OCI-LY3 (cell line): ENCODE measurements at regions not wholly inside any gene's neighbourhood (a gene's known extent, or its start where the extent isn't known, plus 50 kb on each side); places are given as distances from the start of the nearest gene placed in this dataset.

Experiments used
- H2AFZ ChIP-seq: fragments of 200-600, 300-600 bp; shearing (Covaris generic); 2 replicates; pipeline ENCODE4 v1.6.0; 2014; ENCODE audit warnings: antibody characterized with exemption, low read depth, low read length
- H3K27ac ChIP-seq: fragments of 200-600, 300-600 bp; sonication (generic); 2 replicates; pipeline ENCODE4 v1.5.1; 2014; ENCODE audit warnings: mild to moderate bottlenecking, low read length, moderate library complexity, mixed read lengths
- H3K27me3 ChIP-seq: fragments of 200-600, 300-600 bp; sonication (generic); 2 replicates; pipeline ENCODE4 v1.6.1; 2014; ENCODE audit warnings: low read depth, low read length, mixed read lengths
- H3K36me3 ChIP-seq: fragments of 200-600, 300-600 bp; sonication (generic); replicated peaks from 2 replicates; pipeline ENCODE3; 2014; ENCODE audit warnings: low read depth, low read length, mixed read lengths
- H3K4me1 ChIP-seq: fragments of 300-600, 200-600 bp; sonication (generic); 2 replicates; pipeline ENCODE4 v1.6.1; 2014; ENCODE audit warnings: low read length, mixed read lengths
- H3K4me2 ChIP-seq: fragments of 200-600, 300-600 bp; sonication (generic); 2 replicates; pipeline ENCODE4 v1.6.1; 2014; ENCODE audit warnings: low read length, mixed read lengths
- H3K4me3 ChIP-seq: fragments of 300-600, 200-600 bp; sonication (generic); 2 replicates; pipeline ENCODE4 v1.5.1; 2014; ENCODE audit warnings: antibody characterized with exemption, mild to moderate bottlenecking, low read length, moderate library complexity
- H3K79me2 ChIP-seq: fragments of 300-600, 200-600 bp; shearing (Covaris generic); 2 replicates; pipeline ENCODE4 v1.6.1; 2014; ENCODE audit warnings: mild to moderate bottlenecking, low read length, mixed read lengths
- H3K9ac ChIP-seq: fragments of 300-600, 200-600 bp; shearing (Covaris generic); 2 replicates; pipeline ENCODE4 v1.6.0; 2014; ENCODE audit warnings: mild to moderate bottlenecking, low read length, moderate library complexity
- H3K9me3 ChIP-seq: fragments of 200-600, 300-600 bp; shearing (Covaris generic); 2 replicates; pipeline ENCODE4 v1.6.1; 2014; ENCODE audit warnings: low read length, mixed read lengths; ENCODE audit not compliant: insufficient read depth
- H4K20me1 ChIP-seq: fragments of 200-600, 300-600 bp; sonication (generic); 2 replicates; pipeline ENCODE4 v1.6.1; 2016; ENCODE audit warnings: low read length, mixed read lengths; ENCODE audit not compliant: insufficient read depth
- EZH2phosphoT487 ChIP-seq: fragments of 200-600 bp; shearing (Covaris generic); IDR thresholded peaks from 2 replicates; pipeline ENCODE4 v1.6.1; 2018; ENCODE audit warnings: antibody characterized with exemption, mixed run types, low read depth
- TF ChIP-seq, protein P1 (sequence below): fragments of 200-600, 300-600 bp; sonication (generic); IDR thresholded peaks from 2 replicates; pipeline ENCODE4 v1.5.1; 2014; ENCODE audit warnings: antibody characterized with exemption, low read length, low read depth

DNA sequence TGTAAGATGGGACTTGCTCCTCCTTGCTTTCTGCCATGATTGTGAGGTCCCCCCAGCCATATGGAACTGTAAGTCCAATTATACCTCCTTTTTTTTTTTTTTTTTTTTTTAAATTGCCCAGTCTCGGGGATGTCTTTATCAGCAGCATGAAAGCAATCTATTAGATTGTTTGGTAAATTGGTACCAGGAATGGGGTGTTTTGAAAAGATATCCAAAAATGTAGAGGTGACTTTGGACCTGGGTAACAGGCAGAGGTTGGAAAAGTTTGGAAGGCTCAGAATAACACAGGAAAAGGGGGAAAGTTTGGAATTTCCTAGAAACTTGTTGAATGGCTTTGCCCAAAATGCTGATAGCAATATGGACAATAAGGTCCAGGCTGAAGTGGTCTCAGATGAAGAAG, 545.8 kb upstream of the ALCAM start:
- H3K79me2 ChIP-seq: no peaks in the 10 kb centered on the region
- no peak overlapping the region for H3K27ac ChIP-seq
- H3K9me3 ChIP-seq: no peaks in the 10 kb centered on the region
- H3K4me1 ChIP-seq: no peaks in the 10 kb centered on the region
- no peaks in the 10 kb centered on the region for H3K27me3 ChIP-seq
- no peak overlapping the region for H3K4me2 ChIP-seq
- H3K4me3 ChIP-seq: no peak overlapping the region
- no peak overlapping the region for H2AFZ ChIP-seq
- no peaks in the 10 kb centered on the region for H3K36me3 ChIP-seq
- H4K20me1 ChIP-seq: no peaks in the 10 kb centered on the region
- TF ChIP-seq EZH2phosphoT487: no peak
- TF ChIP-seq, protein P1, sequence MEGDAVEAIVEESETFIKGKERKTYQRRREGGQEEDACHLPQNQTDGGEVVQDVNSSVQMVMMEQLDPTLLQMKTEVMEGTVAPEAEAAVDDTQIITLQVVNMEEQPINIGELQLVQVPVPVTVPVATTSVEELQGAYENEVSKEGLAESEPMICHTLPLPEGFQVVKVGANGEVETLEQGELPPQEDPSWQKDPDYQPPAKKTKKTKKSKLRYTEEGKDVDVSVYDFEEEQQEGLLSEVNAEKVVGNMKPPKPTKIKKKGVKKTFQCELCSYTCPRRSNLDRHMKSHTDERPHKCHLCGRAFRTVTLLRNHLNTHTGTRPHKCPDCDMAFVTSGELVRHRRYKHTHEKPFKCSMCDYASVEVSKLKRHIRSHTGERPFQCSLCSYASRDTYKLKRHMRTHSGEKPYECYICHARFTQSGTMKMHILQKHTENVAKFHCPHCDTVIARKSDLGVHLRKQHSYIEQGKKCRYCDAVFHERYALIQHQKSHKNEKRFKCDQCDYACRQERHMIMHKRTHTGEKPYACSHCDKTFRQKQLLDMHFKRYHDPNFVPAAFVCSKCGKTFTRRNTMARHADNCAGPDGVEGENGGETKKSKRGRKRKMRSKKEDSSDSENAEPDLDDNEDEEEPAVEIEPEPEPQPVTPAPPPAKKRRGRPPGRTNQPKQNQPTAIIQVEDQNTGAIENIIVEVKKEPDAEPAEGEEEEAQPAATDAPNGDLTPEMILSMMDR: no peak
- no peak overlapping the region for H3K9ac ChIP-seq

DNA sequence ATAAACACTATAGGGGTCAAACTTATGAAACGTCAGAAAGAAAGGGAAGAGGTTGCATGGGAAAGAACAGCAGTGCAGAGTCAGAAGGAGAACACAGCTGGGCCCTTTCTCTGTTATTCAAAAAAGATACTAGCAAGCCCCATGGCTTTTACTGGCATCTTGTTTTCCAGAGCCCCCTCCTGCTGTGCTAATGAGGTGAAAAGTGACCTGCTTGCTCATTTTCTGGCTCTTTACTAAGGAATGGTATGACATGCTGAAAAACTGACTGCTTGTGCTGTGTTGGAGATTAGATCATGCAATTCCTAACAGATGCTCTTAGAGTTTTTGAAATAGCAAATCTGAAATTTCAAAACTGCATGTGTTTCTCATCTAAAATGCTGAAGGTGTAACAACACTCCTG, 541.6 kb upstream of the ALCAM start:
- H3K9ac ChIP-seq: no peak overlapping the region
- H2AFZ ChIP-seq: no peak overlapping the region
- no peak overlapping the region for H3K4me2 ChIP-seq
- H4K20me1 ChIP-seq: no peaks in the 10 kb centered on the region
- H3K27ac ChIP-seq: no peak overlapping the region
- TF ChIP-seq, protein P1: no peak
- TF ChIP-seq EZH2phosphoT487: no peak
- H3K79me2 ChIP-seq: no peaks in the 10 kb centered on the region
- no peak overlapping the region for H3K4me3 ChIP-seq
- H3K4me1 ChIP-seq: no peaks in the 10 kb centered on the region
- no peaks in the 10 kb centered on the region for H3K9me3 ChIP-seq
- H3K36me3 ChIP-seq: no peaks in the 10 kb centered on the region
- no peaks in the 10 kb centered on the region for H3K27me3 ChIP-seq

GRCh38 chr3:104831071-104831470, 535.6 kb upstream of the ALCAM start:
- H3K79me2 ChIP-seq: no peaks in the 10 kb centered on the region
- TF ChIP-seq, protein P1: no peak
- TF ChIP-seq EZH2phosphoT487: no peak

GRCh38 chr3:104832530-104832929, 534.2 kb upstream of the ALCAM start:
- no peak overlapping the region for H3K27ac ChIP-seq
- no peak for TF ChIP-seq EZH2phosphoT487
- TF ChIP-seq, protein P1: no peak
- H3K27me3 ChIP-seq: no peaks in the 10 kb centered on the region
- no peak overlapping the region for H3K9ac ChIP-seq
- no peaks in the 10 kb centered on the region for H3K79me2 ChIP-seq
- no peaks in the 10 kb centered on the region for H3K9me3 ChIP-seq
- H3K4me3 ChIP-seq: no peak overlapping the region
- no peak overlapping the region for H2AFZ ChIP-seq
- no peaks in the 10 kb centered on the region for H3K4me1 ChIP-seq
- no peak overlapping the region for H3K4me2 ChIP-seq
- H3K36me3 ChIP-seq: no peaks in the 10 kb centered on the region
- H4K20me1 ChIP-seq: no peaks in the 10 kb centered on the region

More at GRCh38 chr3:104831071-104831470, 535.6 kb upstream of the ALCAM start:
- H2AFZ ChIP-seq: no peak overlapping the region
- no peaks in the 10 kb centered on the region for H3K4me1 ChIP-seq
- H3K27me3 ChIP-seq: no peaks in the 10 kb centered on the region
- H3K36me3 ChIP-seq: no peaks in the 10 kb centered on the region
- no peak overlapping the region for H3K4me3 ChIP-seq
- H4K20me1 ChIP-seq: no peaks in the 10 kb centered on the region
- no peak overlapping the region for H3K9ac ChIP-seq
- H3K9me3 ChIP-seq: no peaks in the 10 kb centered on the region
- no peak overlapping the region for H3K27ac ChIP-seq
- H3K4me2 ChIP-seq: no peak overlapping the region
